KOPT-K1 (cell line): ENCODE measurements at regions not wholly inside any gene's neighbourhood (a gene's known extent, or its start where the extent isn't known, plus 50 kb on each side); places are given as distances from the start of the nearest gene placed in this dataset.
"Not testable (repeated sequence)": the region's sequence is repeated elsewhere in the genome, so short reads cannot be mapped to it uniquely, and the experiment has no call there.

Source experiments
- H3K27ac ChIP-seq: fragments of 200-600 bp; sonication (generic); 2 replicates; pipeline ENCODE4 v1.5.1; 2016; ENCODE audit warnings: antibody characterized with exemption, mild to moderate bottlenecking, low read depth, low read length; ENCODE audit not compliant: poor library complexity, severe bottlenecking
- H3K36me3 ChIP-seq: fragments of 200-600 bp; sonication (generic); 2 replicates; pipeline ENCODE4 v1.5.1; 2017; ENCODE audit warnings: antibody characterized with exemption, mild to moderate bottlenecking, low read length, moderate library complexity; ENCODE audit not compliant: insufficient read depth
- H3K9me3 ChIP-seq: fragments of 200-600 bp; sonication (generic); 2 replicates; pipeline ENCODE4 v1.5.1; 2017; ENCODE audit warnings: antibody characterized with exemption, low read length, mild to moderate bottlenecking; ENCODE audit not compliant: insufficient read depth, poor library complexity, severe bottlenecking

DNA sequence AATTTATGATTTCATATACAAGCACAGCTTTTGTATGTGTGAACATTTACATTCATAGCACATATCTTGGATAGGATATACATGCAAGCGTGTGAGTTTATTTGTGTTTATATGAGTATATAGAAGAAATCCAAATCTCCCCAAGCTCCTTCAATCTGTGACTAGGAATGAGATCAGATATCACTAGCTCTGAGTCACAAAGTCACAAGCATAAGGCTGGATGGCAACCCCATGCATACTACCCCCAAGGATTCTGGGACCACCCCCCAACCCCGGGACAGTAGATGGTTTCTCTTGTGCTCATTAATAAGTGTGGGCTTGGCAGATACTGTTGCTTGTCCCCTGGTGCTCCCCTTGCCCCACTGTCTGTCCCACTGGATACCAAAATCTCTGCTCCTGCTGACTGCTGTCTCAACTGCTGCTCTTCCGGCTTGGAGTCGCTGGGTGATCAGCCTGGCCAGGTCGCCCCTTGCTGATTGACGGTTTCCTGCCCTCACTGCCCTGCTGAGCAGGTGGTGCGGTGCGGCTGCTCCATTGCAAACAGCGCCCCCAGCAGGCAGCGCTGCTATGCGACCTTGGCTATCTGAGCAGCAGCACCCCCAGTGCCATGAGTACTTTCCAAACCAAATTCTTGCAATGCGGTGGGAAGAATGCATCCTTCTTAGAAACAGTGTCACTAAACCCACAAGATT lies 279.4 kb downstream of the CD83 start:
- no peaks in the 10 kb centered on the region for H3K36me3 ChIP-seq
- H3K9me3 ChIP-seq: peaks cover 17% of the 10 kb centered on the region
- H3K27ac ChIP-seq: peak overlapping the region; percentile 26

DNA sequence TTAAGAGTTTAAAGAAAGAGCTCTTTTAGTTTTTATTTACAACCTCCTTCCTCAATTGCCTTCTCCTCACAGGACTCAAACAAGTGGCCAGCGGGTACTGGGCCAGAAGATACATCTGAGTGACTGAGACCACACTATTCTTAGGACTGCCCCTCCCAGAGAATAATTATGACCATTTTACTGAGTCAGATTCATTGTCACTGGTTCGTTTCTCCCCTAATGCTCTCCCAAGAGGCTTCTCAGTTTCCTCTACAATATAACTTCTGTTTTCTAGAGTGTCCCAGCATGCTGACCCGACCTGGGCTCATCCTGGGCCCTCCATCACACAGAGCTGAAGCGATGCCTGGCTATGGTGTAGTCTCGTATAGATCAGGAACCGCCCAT lies 279.9 kb downstream of the CD83 start:
- Histone ChIP-seq H3K9me3 (peaks cover 21% of the 10 kb centered on the region), H3K27ac (peak overlapping the region; percentile 26), H3K36me3 (no peaks in the 10 kb centered on the region)

DNA sequence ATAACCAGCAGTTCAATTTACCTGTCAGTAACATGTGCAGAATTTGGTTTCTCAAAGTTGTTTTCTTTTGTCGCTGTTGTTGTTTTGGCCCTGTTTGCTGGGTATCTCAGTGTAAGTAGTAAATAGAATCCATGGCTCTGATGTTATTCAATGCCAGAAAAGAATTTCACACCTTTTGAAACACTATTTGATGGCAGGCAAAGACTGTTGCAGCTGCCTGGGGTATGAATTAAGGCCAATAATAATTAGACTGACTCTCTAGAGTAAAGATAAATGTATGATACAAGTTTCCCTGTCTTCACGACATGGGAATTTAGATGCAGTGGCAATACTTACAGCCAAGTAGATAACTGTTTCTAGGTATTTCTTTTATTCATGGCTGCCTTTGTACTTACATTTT lies 281.4 kb downstream of the CD83 start:
- no peak overlapping the region for H3K27ac ChIP-seq
- H3K36me3 ChIP-seq: no peaks in the 10 kb centered on the region
- peaks cover 23% of the 10 kb centered on the region for H3K9me3 ChIP-seq

DNA sequence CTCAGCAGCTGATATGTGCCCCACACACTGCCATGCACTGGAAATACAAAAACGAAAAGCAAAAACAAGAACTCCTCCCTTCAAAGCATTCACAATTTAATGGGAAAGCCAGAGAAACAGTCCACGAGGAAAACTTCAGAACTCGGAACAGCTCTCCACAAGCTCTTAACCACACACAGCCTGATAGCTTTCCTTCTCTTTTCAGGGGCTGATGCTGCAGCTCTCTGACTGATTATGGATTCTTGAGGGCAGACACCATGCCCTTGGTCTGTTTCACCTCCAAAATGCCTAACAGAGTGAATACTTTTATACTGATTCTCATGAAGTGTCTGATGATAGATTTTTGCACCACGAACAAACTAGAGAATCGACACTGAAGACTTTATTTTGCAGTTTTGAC lies 282.1 kb downstream of the CD83 start:
- Histone ChIP-seq H3K27ac (no peak overlapping the region), H3K9me3 (peaks cover 23% of the 10 kb centered on the region), H3K36me3 (no peaks in the 10 kb centered on the region)

DNA sequence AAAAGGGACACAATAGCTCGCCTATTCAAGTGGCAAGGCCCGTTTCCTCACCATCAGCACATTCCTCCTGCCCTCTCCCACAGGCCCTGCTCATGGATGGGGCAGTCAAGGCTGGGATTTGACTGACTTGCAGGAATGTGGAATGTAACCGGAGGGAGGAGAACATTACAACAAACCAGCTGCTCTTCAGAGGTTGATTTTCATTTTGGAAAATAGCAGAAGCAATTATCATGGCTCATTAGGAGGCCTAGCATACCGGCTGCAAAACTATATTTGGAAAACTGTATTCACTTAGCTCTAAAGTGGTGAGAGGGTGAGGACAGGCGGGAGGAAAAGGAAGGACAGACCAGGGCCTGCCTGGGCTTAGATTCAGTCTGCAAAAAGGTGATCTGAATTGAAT lies 283.7 kb downstream of the CD83 start:
- Histone ChIP-seq H3K36me3 (no peaks in the 10 kb centered on the region), H3K9me3 (peaks cover 23% of the 10 kb centered on the region), H3K27ac (no peak overlapping the region)

DNA sequence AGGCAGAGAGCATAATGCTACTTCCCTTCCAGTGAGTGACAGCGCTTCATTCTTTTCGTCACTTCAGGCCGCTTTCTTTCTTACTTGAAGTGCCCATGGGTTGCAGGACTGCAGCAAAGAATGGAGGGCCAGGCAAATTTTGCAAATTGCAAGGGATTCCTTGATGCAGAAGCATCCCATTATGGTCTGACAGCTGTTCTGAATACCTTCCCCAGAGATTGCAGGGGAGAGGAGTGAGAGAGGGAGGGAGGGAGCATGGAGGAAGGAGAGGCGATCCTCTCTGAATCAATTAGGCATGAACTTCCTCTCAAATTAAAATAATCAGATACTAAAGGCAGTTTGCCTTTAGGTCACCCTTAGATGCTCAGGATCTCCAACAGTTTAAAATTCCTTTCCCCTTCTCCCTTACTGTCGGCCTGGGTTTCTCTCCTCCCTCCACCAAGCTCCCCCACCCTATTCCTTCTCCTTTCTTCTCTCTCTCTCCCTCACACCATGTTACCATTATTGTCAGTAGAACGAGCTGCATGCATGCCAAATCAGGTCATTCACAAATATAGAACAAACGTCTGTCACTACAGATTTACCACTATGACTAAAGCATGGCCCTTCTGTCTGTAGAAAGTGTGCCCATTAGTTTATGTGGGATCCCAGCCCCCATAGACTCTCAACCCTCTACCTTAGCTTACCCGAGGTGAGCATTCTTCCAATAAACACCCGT lies 289.2 kb downstream of the CD83 start:
- H3K36me3 ChIP-seq: no peaks in the 10 kb centered on the region
- H3K27ac ChIP-seq: no peak overlapping the region
- peaks cover 8% of the 10 kb centered on the region for H3K9me3 ChIP-seq

DNA sequence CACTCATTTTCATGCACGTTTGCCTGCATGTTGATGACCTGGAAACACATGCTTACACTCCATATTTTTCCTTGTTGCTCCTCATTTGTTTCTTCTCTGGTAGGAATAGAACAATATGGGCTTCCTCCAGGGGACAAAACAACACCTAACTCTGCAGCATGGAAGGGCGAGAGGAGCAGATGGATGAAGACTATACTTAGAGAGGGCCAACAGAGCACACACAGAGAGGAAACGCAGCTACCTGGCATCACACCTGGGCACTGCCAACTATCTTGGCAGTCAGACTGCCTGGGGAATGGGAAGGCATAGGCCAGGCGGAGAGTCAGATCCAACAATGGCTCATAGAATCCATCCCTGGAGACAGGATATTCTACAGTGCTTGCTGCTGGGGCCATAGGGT lies 290.9 kb downstream of the CD83 start:
- Histone ChIP-seq H3K27ac (peak overlapping the region; percentile 11), H3K9me3 (no peaks in the 10 kb centered on the region), H3K36me3 (no peaks in the 10 kb centered on the region)

DNA sequence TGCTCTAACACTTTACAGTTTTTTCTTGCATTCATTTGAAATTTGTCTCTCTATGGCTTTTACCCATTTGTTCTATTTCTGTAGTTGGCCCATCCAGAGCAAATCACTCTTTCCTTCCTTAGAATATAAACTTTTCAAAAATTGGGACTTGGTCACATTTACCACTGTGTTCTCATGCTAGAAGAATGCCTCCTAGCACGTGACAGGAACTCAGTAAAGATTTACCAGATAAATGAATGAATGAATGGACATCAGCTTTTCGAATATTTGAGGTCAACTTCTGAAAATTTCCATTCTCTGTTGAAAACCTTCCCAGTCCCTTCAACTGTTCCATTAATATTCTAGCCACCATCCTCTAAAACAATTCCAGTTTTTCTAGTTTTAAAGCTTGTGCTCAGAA lies 294.5 kb downstream of the CD83 start:
- peaks cover 13% of the 10 kb centered on the region for H3K9me3 ChIP-seq
- no peaks in the 10 kb centered on the region for H3K36me3 ChIP-seq
- no peak overlapping the region for H3K27ac ChIP-seq

DNA sequence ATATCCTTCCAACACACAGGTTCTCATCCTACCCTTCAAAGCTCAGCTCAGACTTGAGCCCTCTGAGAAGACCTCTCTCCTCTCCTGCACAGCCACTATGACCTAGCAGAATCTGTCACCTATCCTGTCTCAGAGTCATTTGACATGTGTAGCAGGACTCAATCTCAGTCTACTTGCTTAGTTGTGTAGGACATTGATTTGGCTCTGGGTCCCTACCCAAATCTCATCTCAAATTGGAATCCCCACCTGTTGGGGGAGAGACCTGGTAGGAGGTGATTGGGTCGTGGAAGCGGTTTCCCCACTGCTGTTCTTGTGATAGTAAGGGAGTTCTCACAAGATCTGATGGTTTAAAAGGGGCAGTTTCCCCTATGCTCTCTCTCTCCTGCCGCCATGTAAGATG lies 297.9 kb downstream of the CD83 start:
- H3K27ac ChIP-seq: no peak overlapping the region
- peaks cover 29% of the 10 kb centered on the region for H3K9me3 ChIP-seq
- no peaks in the 10 kb centered on the region for H3K36me3 ChIP-seq

DNA sequence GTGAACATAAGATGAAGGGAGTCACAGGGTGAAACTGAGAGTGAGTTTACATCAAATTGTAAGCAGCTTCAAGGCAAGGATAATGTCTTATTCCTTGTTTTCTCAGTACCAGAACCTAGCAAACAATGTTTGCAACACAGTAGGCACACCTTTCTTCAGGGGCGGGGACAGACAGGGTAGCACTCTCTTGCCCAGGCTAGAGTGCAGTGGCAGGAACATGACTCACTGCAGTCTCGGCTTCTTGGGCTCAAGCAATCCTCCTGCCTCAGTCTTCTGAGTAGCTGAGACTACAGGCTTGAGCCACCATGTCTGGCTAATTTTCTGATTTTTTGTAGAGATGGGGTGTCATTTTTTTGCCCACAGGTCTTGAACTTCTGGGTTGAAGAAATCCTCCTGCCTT lies 299.8 kb downstream of the CD83 start:
- no peaks in the 10 kb centered on the region for H3K36me3 ChIP-seq
- H3K9me3 ChIP-seq: peaks cover 37% of the 10 kb centered on the region
- H3K27ac ChIP-seq: no peak overlapping the region

DNA sequence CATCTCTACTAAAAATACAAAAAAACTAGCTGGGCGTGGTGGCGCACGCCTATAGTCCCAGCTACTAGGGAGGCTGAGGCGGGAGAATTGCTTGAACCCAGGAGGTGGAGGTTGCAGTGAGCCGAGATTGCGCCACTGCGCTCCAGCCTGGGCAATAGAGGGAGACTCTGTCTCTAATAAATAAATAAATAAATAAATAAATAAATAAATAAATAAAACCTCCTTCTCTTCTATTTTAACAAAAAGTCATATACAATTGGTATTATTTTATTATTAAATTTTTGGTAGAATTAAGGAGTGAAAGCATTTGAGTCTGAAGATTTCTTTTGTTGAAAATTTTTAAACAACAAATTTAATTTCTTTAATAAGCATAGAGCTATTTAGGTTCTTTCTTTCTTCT lies 301.7 kb downstream of the CD83 start:
- H3K36me3 ChIP-seq, H3K27ac ChIP-seq: not testable (repeated sequence)
- peaks cover 45% of the 10 kb centered on the region for H3K9me3 ChIP-seq

DNA sequence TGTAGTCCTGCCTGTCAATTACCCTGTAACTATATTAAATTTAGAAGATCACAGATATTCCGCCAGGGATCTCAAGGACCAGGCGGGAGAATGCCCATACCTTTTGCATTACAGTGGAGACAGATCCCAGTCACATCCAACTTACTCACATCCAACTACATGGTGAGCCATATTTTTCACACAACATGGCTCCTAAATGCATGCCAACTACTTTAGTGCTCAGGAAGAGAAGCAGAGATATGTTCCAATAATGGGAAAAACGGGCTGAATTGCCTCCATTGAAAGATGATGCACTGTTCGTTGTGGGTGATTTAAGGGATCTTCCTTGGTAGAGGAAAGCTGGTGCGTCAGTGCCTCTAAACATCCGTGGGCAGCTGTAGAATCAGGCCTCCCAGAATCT lies 304.5 kb downstream of the CD83 start:
- Histone ChIP-seq H3K9me3 (peaks cover 32% of the 10 kb centered on the region), H3K36me3 (no peaks in the 10 kb centered on the region), H3K27ac (no peak overlapping the region)

DNA sequence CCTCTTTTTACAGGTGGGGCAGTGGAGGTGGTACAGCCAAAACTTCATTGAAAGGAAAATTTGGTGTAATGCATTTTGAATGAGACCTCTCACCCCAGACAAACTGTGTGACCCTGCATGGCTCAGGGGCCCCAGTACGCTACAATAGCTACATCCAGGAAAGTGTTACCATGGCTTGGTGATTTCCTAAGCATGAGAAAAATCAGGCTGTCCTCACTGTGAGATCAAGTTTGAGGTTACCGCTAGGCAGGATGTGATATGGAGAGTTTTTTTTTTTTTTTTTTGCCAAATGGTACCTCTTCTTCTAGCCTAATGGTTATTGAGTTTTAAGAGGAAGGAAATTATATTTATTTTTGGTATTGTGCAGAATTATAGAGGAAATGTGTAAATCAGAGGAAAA lies 305.3 kb downstream of the CD83 start:
- Histone ChIP-seq H3K9me3 (peaks cover 28% of the 10 kb centered on the region), H3K27ac (no peak overlapping the region), H3K36me3 (no peaks in the 10 kb centered on the region)

DNA sequence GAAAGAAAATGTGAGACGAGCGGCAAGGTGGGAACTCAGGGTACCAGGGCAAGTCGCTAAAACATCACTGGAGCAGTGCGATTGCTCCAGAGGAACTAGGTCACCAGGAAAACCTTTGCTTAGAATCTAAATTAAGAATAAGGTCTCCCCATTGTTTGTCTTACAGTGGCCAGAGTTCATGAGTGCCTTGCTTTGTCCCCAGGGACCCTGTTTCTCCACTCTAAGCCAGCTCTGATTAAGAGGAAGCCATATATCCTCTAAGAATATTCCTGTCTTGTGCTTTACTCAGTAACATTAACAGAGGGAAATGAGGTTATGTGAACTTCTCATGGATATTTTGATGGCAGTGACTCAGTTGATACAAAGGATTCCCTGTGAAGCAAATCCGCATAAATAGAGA lies 305.8 kb downstream of the CD83 start:
- no peaks in the 10 kb centered on the region for H3K36me3 ChIP-seq
- H3K27ac ChIP-seq: no peak overlapping the region
- peaks cover 24% of the 10 kb centered on the region for H3K9me3 ChIP-seq

DNA sequence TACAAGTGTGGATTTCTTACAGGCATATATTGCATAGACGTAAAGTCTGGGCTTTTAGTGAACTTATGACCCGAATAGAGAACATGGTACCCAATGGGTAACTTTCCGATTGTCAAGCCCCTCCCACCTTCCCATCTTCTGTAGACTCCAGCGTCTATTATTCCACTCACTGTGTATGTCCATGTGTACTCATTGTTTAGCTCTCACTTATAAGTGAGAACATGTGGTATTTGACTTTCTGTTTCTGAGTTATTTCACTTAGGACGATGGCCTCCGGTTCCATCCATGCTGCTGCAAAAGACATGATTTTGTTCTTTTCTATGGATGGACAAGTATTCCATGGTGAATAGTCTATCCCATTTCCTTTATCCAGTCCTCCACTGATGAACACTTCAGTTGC lies 306.4 kb downstream of the CD83 start:
- Histone ChIP-seq H3K9me3 (peaks cover 19% of the 10 kb centered on the region), H3K36me3 (no peaks in the 10 kb centered on the region), H3K27ac (no peak overlapping the region)

DNA sequence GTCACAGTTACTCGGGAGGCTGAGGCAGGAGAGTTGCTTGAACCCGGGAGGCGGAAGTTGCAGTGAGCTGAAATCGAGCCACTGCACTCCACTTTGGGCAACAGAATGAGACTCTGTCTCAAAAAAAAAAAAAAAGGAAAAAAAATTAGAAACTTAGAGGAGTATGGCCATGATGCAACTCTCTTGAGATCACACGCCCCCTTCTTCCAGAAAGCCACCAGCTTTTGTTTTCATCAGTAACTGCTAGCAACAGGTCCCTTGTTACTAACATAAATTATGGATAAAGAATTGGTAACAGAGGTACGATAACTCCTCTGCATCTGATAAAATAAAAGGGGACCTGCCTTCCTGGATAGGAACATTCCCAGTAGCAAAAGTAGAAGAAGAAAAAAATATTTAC lies 308.2 kb downstream of the CD83 start:
- Histone ChIP-seq H3K9me3 (peaks cover 16% of the 10 kb centered on the region), H3K36me3 (no peaks in the 10 kb centered on the region), H3K27ac (no peak overlapping the region)
